Skeletal muscle tissue (tissue), 3 donors: ENCODE measurements at regions not wholly inside any gene's neighbourhood (a gene's known extent, or its start where the extent isn't known, plus 50 kb on each side); places are given as distances from the start of the nearest gene placed in this dataset.
"Not testable (repeated sequence)": the region's sequence is repeated elsewhere in the genome, so short reads cannot be mapped to it uniquely, and the experiment has no call there.

Source experiments
- H3K27ac ChIP-seq: one replicate; pipeline ENCODE4 v1.7.0; 2013; ENCODE audit warnings: mild to moderate bottlenecking, low read depth, low read length, inconsistent platforms
- H3K27me3 ChIP-seq, 3 donors: one replicate each; pipeline ENCODE4 v1.7.0; 2013; ENCODE audit warnings: low read length in 3 of 3; ENCODE audit not compliant: control insufficient read depth in 3 of 3, insufficient read depth in 3 of 3
- H3K36me3 ChIP-seq, 3 donors: one replicate each; pipeline ENCODE4 v1.7.0; 2013; ENCODE audit warnings: low read length in 3 of 3; ENCODE audit not compliant: control insufficient read depth in 3 of 3, insufficient read depth in 3 of 3
- H3K4me1 ChIP-seq, 3 donors: one replicate each; pipeline ENCODE4 v1.7.0; 2013; ENCODE audit warnings: low read length in 3 of 3, mild to moderate bottlenecking in 3 of 3; ENCODE audit not compliant: control insufficient read depth in 3 of 3, insufficient read depth in 3 of 3
- H3K4me3 ChIP-seq, 3 donors: one replicate each; pipeline ENCODE4 v1.7.0; 2013; ENCODE audit warnings: low read length in 3 of 3
- H3K9ac ChIP-seq, 3 donors: one replicate each; pipeline ENCODE4 v1.7.0; 2013; ENCODE audit warnings: low read length in 3 of 3, mild to moderate bottlenecking in 3 of 3, moderate library complexity in 2 of 3, low read depth in 1 of 3
- H3K9me3 ChIP-seq, 3 donors: one replicate each; pipeline ENCODE4 v1.7.0; 2013; ENCODE audit warnings: low read length in 3 of 3; ENCODE audit not compliant: control insufficient read depth in 3 of 3
- donor health status: Osteomylitis.

DNA sequence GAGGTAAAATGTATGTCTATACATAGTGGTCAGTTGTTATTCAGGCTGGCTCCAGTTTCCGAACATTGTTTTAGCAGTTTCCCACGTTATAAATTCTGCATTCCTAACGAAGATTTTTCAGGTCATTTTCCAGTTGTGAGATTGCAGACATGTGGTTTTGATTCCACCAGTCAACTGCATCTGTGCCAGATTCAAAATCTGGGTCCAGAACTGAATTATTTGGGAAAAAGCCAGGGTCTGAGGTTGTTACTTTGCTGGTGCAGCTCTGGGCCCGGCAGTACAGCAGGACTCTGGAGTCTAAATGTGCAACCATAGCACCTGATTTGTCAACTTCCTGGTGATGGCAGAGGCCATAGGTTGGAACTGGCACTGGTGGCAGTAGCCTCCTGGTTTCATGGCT lies 105.7 kb upstream of the MEGF10 start:
- Histone ChIP-seq H3K27me3 (no peaks in the 10 kb centered on the region), H3K36me3 (no peaks in the 10 kb centered on the region), H3K4me3 (no peak overlapping the region)

DNA sequence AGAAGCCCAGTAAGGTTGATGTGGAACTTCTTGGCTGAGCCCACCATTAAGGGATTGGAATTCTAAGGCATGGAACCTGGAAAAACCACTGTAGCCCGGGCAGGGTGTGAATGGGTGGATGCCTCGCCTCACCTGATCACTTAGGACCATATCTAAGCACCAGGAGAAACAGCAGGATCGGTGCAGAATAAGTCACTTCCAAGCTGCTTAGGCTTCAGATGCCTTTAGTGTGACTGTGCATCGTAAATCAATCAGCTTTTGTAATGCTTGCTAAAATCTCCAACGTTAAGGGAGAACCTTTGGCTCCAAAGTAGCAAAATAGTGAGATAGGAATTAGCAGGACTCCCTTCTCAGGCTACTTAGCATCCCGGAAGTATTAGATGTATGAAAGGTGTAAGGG lies 103.9 kb upstream of the MEGF10 start:
- H3K4me3 ChIP-seq, result no peak overlapping the region
- no peak overlapping the region for H3K9ac ChIP-seq
- H3K9me3 ChIP-seq, result no peaks in the 10 kb centered on the region
- H3K36me3 ChIP-seq, result no peaks in the 10 kb centered on the region
- peaks cover 0 to 3% (median 0%) of the 10 kb centered on the region in 3 donors for H3K27me3 ChIP-seq
- no peak overlapping the region for H3K27ac ChIP-seq
- no peaks in the 10 kb centered on the region for H3K4me1 ChIP-seq

More for the DNA sequence above, 105.7 kb upstream of the MEGF10 start:
- no peak overlapping the region for H3K9ac ChIP-seq
- no peaks in the 10 kb centered on the region for H3K4me1 ChIP-seq
- no peaks in the 10 kb centered on the region for H3K9me3 ChIP-seq
- H3K27ac ChIP-seq, result no peak overlapping the region

DNA sequence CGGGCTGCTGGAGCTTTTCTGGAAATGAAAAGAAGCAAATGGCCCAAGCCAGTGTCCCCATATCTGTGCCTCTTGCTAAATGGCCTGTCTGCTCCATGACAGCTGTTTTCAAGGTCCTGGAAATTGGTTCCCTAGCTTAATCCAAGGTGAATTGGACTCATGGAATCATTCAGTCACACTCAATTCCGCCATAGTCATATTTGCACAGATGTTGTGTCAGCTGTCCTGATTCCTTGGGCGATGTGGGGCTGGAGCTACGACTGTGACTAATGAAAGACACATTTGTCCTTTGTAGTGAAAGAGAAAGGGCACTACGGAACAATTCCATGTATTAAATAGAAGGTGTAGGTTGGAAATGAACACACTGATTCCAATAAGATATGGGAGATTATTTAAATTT lies 102.9 kb upstream of the MEGF10 start:
- Histone ChIP-seq H3K27me3 (peaks cover 0 to 3% (median 0%) of the 10 kb centered on the region in 3 donors), H3K4me3 (no peak overlapping the region), H3K36me3 (no peaks in the 10 kb centered on the region), H3K9ac (no peak overlapping the region), H3K4me1 (no peaks in the 10 kb centered on the region), H3K27ac (no peak overlapping the region), H3K9me3 (no peaks in the 10 kb centered on the region)

DNA sequence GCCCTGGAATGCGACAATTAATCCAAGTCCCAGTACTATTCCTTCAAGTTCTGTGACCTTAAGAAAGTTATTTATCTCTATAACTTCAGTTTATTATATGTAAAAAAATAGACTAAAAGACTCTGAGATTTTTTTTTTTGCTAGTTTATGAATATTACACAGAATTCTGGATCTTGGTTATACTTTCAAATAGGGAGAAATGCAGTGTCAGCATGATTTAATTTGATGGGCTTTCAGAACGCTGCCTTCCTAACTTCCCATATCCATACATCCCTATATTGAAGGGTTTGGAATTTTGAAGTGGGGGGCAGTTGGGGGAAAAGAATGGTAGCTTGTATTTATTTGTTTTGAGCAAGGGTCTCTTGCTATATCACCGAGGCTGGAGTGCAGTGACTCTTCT lies 98.4 kb upstream of the MEGF10 start:
- Histone ChIP-seq H3K4me1 (no peaks in the 10 kb centered on the region), H3K36me3 (no peaks in the 10 kb centered on the region), H3K9ac (no peak overlapping the region), H3K4me3 (no peak overlapping the region), H3K27me3 (peaks cover 0 to 3% (median 0%) of the 10 kb centered on the region in 3 donors), H3K9me3 (no peaks in the 10 kb centered on the region), H3K27ac (no peak overlapping the region)

DNA sequence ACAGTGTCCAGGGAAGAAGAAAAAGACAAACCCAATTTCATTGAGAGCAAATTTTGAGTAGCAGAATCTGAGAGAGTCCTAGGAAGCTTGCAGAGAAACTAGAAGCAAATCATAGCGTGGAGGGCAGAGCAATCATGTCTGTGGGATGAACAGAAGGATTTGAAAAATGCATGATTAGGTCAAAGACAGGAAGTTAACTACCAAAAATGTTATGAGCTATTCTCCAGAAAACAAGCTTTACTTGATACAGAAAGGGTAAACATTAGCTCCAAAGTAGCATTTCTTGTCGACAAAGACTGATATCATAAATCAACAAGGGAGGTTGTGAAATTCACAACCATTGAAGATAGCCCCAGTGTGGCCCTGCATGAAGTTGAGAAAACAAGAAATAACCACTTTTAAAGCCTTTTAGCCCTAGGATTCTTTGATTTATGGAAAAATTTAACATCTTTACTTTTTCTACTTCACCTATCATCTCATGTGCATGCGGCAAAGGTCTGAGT lies 97.7 kb upstream of the MEGF10 start:
- no peaks in the 10 kb centered on the region for H3K36me3 ChIP-seq
- H3K9ac ChIP-seq, result no peak overlapping the region
- no peak overlapping the region for H3K4me3 ChIP-seq
- H3K4me1 ChIP-seq, result no peaks in the 10 kb centered on the region
- no peak overlapping the region for H3K27ac ChIP-seq
- peaks cover 0 to 3% (median 0%) of the 10 kb centered on the region in 3 donors for H3K27me3 ChIP-seq
- no peaks in the 10 kb centered on the region for H3K9me3 ChIP-seq

DNA sequence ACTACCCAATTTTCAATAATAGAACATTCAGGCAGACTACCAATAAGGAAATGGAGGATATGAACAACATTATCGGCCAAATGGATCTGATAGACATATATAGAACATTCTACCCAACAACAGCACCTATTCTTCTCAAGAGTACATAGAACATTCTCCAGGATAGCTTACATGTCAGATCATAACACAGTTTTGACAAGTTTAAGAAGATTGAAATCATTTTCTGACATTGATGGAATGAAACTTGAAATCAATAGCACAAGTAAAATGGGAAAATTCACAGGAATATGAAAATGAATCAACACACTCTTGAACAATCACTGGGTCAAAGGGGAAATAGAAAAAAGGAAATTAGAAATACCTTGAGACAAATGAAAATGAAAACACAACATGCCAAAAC lies 94.6 kb upstream of the MEGF10 start:
- H3K9me3 ChIP-seq, result no peaks in the 10 kb centered on the region
- no peaks in the 10 kb centered on the region for H3K4me1 ChIP-seq
- no peak overlapping the region for H3K9ac ChIP-seq
- peaks cover 0 to 3% (median 0%) of the 10 kb centered on the region in 3 donors for H3K27me3 ChIP-seq
- H3K4me3 ChIP-seq, result no peak overlapping the region
- H3K36me3 ChIP-seq, result no peaks in the 10 kb centered on the region
- no peak overlapping the region for H3K27ac ChIP-seq

DNA sequence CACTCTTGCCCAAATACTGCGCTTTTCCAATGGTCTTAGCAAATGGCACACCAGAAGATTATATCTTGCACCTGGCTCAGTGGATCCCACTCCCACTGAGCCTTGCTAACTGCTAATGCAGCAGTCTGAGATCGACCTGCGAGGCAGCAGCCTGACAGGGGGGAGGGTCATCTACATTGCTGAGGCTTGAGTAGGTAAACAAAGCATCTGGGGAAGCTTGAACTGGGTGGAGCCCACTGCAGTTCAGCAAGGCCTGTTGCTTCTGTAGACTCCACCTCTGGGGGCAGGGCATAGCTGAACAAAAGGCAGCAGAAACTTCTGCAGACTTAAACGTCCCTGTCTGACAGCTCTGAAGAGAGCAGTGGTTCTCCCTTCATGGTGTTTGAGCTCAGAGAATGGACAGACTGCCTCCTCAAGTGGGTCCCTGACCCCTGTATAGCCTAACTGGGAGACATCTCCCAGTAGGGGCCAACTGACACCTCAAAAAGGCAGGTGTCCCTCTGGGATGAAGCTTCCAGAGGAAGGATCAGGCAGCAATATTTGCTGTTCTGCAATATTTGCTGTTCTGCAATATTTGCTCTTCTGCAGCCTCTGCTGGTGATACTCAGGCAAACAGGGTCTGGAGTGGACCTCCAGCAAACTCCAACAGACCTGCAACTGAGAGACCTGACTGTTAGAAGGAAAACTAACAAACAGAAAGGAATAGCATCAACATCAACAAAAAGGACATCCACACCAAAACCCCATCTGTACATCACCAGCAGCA lies 93.0 kb upstream of the MEGF10 start:
- H3K4me1 ChIP-seq, H3K27me3 ChIP-seq, H3K27ac ChIP-seq, H3K9ac ChIP-seq, H3K4me3 ChIP-seq, H3K36me3 ChIP-seq, H3K9me3 ChIP-seq: not testable (repeated sequence)

DNA sequence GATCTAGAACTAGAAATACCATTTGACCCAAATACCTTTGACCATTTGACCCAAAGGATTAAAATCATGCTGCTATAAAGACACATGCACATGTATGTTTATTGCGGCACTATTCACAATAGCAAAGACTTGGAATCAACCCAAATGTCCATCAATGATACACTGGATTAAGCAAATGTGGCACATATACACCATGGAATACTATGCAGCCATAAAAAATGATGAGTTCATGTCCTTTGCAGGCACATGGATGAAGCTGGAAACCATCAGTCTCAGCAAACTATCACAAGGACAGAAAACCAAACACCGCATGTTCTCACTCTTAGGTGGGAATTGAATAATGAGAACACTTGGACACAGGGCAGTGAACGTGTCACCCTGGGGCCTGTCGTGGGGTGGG lies 87.9 kb upstream of the MEGF10 start:
- not testable (repeated sequence) for H3K27me3 ChIP-seq, H3K9ac ChIP-seq, H3K36me3 ChIP-seq, H3K27ac ChIP-seq, H3K9me3 ChIP-seq, H3K4me3 ChIP-seq, H3K4me1 ChIP-seq

DNA sequence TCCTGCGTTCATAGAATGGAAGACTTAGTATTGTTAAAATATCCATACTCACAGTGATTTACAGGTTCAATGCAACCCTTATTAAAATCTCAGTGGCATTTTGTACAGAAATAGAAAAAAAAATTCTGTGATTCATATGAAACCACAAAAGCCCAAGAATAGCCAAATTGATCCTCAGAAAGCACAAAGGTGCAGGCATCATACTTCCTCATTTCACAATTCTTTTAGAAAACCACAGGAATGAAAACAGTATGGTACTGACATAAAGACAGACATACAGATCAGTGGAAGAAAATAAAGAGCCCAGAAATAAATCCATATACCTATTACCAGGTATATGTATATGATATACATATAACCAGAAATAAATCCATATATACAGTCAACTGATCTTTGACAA lies 86.8 kb upstream of the MEGF10 start:
- no peak overlapping the region for H3K27ac ChIP-seq
- H3K4me1 ChIP-seq, result no peaks in the 10 kb centered on the region
- no peaks in the 10 kb centered on the region for H3K36me3 ChIP-seq
- no peaks in the 10 kb centered on the region for H3K27me3 ChIP-seq
- no peak overlapping the region for H3K4me3 ChIP-seq
- no peaks in the 10 kb centered on the region for H3K9me3 ChIP-seq
- no peak overlapping the region for H3K9ac ChIP-seq

DNA sequence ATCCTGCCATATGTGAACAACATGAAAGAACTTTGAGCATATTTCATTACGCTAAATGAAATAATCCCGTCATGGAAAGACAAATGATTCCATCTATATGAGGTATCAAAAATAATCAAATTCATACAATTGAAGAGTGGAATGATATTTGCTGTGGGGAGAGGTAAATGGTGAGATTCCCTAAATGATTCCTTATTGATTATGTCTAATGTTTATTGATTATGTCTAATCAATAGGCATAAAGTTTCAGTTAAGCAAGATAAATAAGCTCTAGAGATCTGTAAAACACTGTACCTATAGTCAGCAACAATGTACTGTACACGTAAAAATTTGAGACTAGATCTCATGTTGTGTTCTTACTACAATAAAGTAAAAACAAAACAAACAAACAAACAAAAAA lies 85.4 kb upstream of the MEGF10 start:
- Histone ChIP-seq H3K27ac (no peak overlapping the region), H3K4me1 (no peaks in the 10 kb centered on the region), H3K36me3 (no peaks in the 10 kb centered on the region), H3K4me3 (no peak overlapping the region), H3K27me3 (no peaks in the 10 kb centered on the region), H3K9ac (no peak overlapping the region), H3K9me3 (no peaks in the 10 kb centered on the region)
